ENCODE measurements at regions not wholly inside any gene's neighbourhood (a gene's known extent, or its start where the extent isn't known, plus 50 kb on each side); places are given as distances from the start of the nearest gene placed in this dataset.

DNA sequence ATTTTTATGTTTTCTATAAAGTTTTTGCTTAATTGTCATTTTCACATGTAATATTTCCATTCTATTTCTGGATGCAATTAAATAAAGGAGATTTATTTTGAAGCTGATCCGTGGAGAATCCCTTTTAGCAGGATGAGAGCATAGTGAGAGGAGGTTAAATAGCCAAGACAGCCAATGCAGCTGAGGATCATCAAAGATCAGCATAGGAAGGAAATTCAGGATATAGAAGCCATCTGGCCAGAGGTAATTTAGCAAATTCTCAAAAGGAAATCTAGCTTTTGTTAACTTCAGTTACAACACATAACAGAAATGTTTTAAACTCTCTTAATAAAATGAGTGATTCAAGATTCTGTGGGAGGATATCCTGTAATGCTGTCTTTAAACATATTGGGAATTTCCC, 122.8 kb upstream of the PDE3A start:
- no peaks in the 10 kb centered on the region for H3K36me3 ChIP-seq (ENCODE audit: control insufficient read depth in 2 of 2, insufficient read depth in 2 of 2, low read length in 2 of 2)

DNA sequence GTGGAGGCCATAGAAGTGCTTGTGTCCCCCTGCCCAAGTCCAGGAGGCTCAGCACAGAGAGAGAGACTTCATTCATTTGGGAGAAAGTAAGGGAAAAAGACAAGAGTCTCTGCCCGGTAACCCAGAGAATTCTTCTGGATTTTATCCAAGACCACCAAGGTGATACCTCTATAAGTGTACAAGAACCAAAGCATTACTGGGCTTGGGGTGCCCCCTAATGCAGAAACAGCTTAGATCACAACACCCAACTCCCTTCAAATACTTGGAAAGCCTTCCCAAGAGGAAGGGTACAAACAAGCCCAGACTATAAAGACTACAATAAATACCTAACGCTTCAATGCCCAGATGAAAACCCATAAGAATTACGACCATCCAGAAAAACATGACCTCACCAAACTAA, 119.7 kb upstream of the PDE3A start:
- no peaks in the 10 kb centered on the region for H3K36me3 ChIP-seq (ENCODE audit: control insufficient read depth in 2 of 2, insufficient read depth in 2 of 2, low read length in 2 of 2)
- H3K27ac ChIP-seq (ENCODE audit: low read length) = no peak overlapping the region
- no peak overlapping the region for H3K9ac ChIP-seq (ENCODE audit: low read length in 2 of 2)
- no peaks in the 10 kb centered on the region for H3K4me1 ChIP-seq (ENCODE audit: control insufficient read depth, insufficient read depth, low read length)
- H3K4me3 ChIP-seq (ENCODE audit: low read length in 2 of 2) = no peak overlapping the region
- H3K27me3 ChIP-seq (ENCODE audit: control insufficient read depth in 1 of 2, insufficient read depth in 2 of 2, low read length in 2 of 2) = no peaks in the 10 kb centered on the region
- H3K9me3 ChIP-seq (ENCODE audit: control insufficient read depth in 2 of 2, low read length in 2 of 2) = no peaks in the 10 kb centered on the region

More for the DNA sequence above, 122.8 kb upstream of the PDE3A start:
- Histone ChIP-seq H3K4me3 (ENCODE audit: low read length in 2 of 2) (no peak overlapping the region), H3K9ac (ENCODE audit: low read length in 2 of 2) (no peak overlapping the region), H3K27ac (ENCODE audit: low read length) (no peak overlapping the region), H3K9me3 (ENCODE audit: control insufficient read depth in 2 of 2, low read length in 2 of 2) (no peaks in the 10 kb centered on the region), H3K4me1 (ENCODE audit: control insufficient read depth, insufficient read depth, low read length) (no peaks in the 10 kb centered on the region), H3K27me3 (ENCODE audit: control insufficient read depth in 1 of 2, insufficient read depth in 2 of 2, low read length in 2 of 2) (no peaks in the 10 kb centered on the region)

DNA sequence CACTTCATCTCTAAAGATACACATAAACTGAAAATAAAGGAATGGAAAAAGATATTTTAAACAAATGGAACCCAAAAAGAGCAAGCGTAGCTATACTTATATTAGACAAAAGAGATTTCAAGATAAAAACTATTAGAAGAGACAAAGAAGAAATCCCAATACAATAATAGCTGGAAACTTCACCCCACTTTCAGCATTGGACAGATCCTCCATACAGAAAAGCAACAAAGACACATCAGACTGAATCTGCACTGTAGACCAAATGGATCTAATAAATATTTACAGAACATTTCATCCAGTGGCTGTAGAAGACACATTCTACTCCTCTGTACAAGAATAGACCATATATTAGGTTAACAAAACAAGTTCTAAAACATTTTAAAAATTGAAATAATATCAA, 117.6 kb upstream of the PDE3A start:
- Histone ChIP-seq H3K27ac (ENCODE audit: low read length) (no peak overlapping the region), H3K9me3 (ENCODE audit: control insufficient read depth in 2 of 2, low read length in 2 of 2) (no peaks in the 10 kb centered on the region), H3K9ac (ENCODE audit: low read length in 2 of 2) (no peak overlapping the region), H3K36me3 (ENCODE audit: control insufficient read depth in 2 of 2, insufficient read depth in 2 of 2, low read length in 2 of 2) (no peaks in the 10 kb centered on the region), H3K4me1 (ENCODE audit: control insufficient read depth, insufficient read depth, low read length) (no peaks in the 10 kb centered on the region), H3K27me3 (ENCODE audit: control insufficient read depth in 1 of 2, insufficient read depth in 2 of 2, low read length in 2 of 2) (no peaks in the 10 kb centered on the region), H3K4me3 (ENCODE audit: low read length in 2 of 2) (no peak overlapping the region)

DNA sequence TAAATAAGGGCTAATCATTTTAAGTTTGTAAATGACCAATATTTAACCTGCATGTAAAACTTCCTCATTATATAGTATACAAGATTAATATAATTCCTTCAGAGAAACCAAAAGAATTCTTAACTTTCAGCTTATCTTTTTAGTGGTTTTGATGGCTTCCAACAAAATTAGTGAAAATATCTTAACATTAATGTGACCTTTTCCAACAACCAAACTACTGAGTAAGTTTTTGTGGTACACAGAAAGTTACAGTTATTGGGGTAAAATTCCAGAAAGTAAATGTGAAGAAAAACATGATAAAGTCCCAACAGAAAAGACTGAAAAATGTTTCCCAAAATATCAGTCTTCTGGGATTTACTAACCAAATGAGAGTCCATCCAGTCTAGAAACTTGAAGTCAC, 111.0 kb upstream of the PDE3A start:
- no peak overlapping the region for H3K27ac ChIP-seq (ENCODE audit: low read length)
- no peak overlapping the region for H3K4me3 ChIP-seq (ENCODE audit: low read length in 2 of 2)
- H3K27me3 ChIP-seq (ENCODE audit: control insufficient read depth in 1 of 2, insufficient read depth in 2 of 2, low read length in 2 of 2) = no peaks in the 10 kb centered on the region

DNA sequence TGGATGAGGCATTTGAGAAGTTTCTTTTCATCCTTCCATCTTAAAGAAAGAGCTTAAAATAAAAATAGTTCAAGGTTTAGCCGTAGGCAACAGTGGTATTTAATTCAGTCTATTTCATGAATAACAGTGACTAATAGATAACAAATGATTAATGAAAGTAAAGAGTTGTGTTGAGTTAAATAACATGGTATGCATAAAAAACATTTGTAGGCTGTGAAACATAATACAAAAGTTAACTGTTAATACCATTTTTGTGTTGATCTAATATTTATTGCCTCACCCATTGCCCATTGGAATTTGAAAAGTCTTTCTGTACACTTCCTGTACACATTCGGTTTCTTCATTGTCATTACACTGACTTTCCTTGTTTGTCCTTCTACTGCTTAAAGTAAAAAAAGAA, 108.6 kb upstream of the PDE3A start:
- H3K9me3 ChIP-seq (ENCODE audit: control insufficient read depth in 2 of 2, low read length in 2 of 2) = no peaks in the 10 kb centered on the region
- H3K27ac ChIP-seq (ENCODE audit: low read length) = no peak overlapping the region
- H3K9ac ChIP-seq (ENCODE audit: low read length in 2 of 2) = no peak overlapping the region
- H3K27me3 ChIP-seq (ENCODE audit: control insufficient read depth in 1 of 2, insufficient read depth in 2 of 2, low read length in 2 of 2) = no peaks in the 10 kb centered on the region
- no peaks in the 10 kb centered on the region for H3K36me3 ChIP-seq (ENCODE audit: control insufficient read depth in 2 of 2, insufficient read depth in 2 of 2, low read length in 2 of 2)
- no peaks in the 10 kb centered on the region for H3K4me1 ChIP-seq (ENCODE audit: control insufficient read depth, insufficient read depth, low read length)
- no peak overlapping the region for H3K4me3 ChIP-seq (ENCODE audit: low read length in 2 of 2)

More for the DNA sequence above, 111.0 kb upstream of the PDE3A start:
- Histone ChIP-seq H3K36me3 (ENCODE audit: control insufficient read depth in 2 of 2, insufficient read depth in 2 of 2, low read length in 2 of 2) (no peaks in the 10 kb centered on the region), H3K9me3 (ENCODE audit: control insufficient read depth in 2 of 2, low read length in 2 of 2) (no peaks in the 10 kb centered on the region), H3K9ac (ENCODE audit: low read length in 2 of 2) (no peak overlapping the region), H3K4me1 (ENCODE audit: control insufficient read depth, insufficient read depth, low read length) (no peaks in the 10 kb centered on the region)

DNA sequence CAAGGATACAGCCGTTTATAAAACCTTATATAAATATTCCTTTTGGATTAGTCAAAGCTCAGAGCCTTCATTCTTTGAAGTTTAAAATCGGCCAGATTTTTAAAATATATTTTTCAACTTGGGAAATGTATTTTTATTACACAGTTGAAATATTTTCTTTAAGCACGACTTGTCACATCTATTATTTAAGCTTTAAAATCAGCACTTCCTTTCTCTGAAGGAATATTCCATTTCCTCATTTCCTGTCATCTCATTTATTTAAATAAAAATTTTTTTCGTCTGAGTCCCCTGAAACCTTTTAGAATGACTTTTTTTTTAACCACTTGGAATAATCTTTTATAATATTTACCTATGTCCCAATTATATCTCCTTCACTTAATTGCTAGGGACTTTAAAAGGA, 107.5 kb upstream of the PDE3A start:
- Histone ChIP-seq H3K4me3 (ENCODE audit: low read length in 2 of 2) (no peak overlapping the region), H3K9ac (ENCODE audit: low read length in 2 of 2) (no peak overlapping the region), H3K36me3 (ENCODE audit: control insufficient read depth in 2 of 2, insufficient read depth in 2 of 2, low read length in 2 of 2) (no peaks in the 10 kb centered on the region), H3K9me3 (ENCODE audit: control insufficient read depth in 2 of 2, low read length in 2 of 2) (no peaks in the 10 kb centered on the region), H3K27me3 (ENCODE audit: control insufficient read depth in 1 of 2, insufficient read depth in 2 of 2, low read length in 2 of 2) (no peaks in the 10 kb centered on the region), H3K27ac (ENCODE audit: low read length) (no peak overlapping the region), H3K4me1 (ENCODE audit: control insufficient read depth, insufficient read depth, low read length) (no peaks in the 10 kb centered on the region)

DNA sequence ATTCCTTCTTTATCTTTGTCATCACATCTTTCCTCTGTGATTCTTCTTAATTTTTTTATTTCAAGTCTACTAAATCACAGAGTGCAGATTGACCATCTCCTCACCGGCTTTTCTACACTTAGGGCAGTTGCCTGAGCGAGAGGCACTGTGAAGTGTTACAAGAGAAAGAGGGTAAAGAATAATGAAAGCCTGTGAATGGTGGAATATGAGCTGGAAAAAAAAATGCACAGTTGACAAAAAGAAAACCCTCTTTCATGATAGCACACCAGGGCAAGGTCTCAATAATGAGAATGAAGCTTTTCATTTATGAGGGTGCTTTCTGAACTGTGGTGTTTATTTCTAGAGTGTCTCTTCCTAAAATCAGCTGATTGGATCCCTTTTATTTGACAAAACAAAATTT, 106.2 kb upstream of the PDE3A start:
- Histone ChIP-seq H3K27ac (ENCODE audit: low read length) (no peak overlapping the region), H3K27me3 (ENCODE audit: control insufficient read depth in 1 of 2, insufficient read depth in 2 of 2, low read length in 2 of 2) (no peaks in the 10 kb centered on the region), H3K4me3 (ENCODE audit: low read length in 2 of 2) (no peak overlapping the region), H3K36me3 (ENCODE audit: control insufficient read depth in 2 of 2, insufficient read depth in 2 of 2, low read length in 2 of 2) (no peaks in the 10 kb centered on the region), H3K4me1 (ENCODE audit: control insufficient read depth, insufficient read depth, low read length) (no peaks in the 10 kb centered on the region), H3K9me3 (ENCODE audit: control insufficient read depth in 2 of 2, low read length in 2 of 2) (no peaks in the 10 kb centered on the region), H3K9ac (ENCODE audit: low read length in 2 of 2) (no peak overlapping the region)

DNA sequence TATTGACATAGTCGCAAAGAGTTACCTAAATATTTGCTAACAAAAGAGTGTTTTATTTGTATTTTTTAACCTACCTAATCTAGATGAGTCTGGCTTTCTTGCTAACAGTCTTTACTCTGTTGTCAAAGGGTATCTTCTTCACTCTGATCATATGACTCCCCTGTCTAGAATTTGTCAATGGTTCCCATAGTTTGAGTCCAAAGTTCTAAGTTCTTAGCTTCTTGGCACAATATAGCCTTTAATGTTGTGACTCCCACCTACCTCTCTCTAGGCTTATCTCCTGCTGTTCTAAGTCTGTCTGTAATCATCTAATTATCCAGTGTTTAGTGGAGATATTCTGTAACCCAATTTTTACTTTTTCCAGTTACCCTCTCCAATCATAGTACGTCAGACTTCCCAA, 104.3 kb upstream of the PDE3A start:
- Histone ChIP-seq H3K36me3 (ENCODE audit: control insufficient read depth in 2 of 2, insufficient read depth in 2 of 2, low read length in 2 of 2) (no peaks in the 10 kb centered on the region), H3K27me3 (ENCODE audit: control insufficient read depth in 1 of 2, insufficient read depth in 2 of 2, low read length in 2 of 2) (no peaks in the 10 kb centered on the region), H3K4me3 (ENCODE audit: low read length in 2 of 2) (no peak overlapping the region), H3K4me1 (ENCODE audit: control insufficient read depth, insufficient read depth, low read length) (no peaks in the 10 kb centered on the region), H3K27ac (ENCODE audit: low read length) (no peak overlapping the region), H3K9me3 (ENCODE audit: control insufficient read depth in 2 of 2, low read length in 2 of 2) (no peaks in the 10 kb centered on the region), H3K9ac (ENCODE audit: low read length in 2 of 2) (no peak overlapping the region)

DNA sequence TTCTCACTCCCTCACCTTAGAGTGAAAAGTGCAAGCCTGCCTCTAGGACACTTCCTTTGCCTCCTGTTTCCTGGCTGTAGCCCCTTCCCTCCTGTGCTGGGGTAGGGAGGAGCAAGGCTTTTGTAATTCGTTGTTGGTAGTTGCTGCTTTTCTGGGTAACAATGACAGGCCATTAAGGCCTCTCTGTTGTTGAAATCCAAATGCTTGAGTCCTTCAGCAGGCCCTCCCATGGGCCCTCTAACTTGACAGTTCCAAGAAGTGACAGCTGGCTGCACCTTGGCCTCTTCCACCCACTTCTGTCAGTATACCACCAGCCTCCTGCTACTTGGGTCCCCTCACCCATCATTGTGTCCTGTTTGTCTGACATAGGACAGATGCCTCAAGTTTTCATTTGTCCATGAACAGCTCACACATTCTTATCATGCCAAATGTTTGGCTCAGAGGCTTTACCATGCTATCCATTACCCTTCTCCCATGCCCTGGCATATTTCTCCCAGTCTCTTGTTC, 103.7 kb upstream of the PDE3A start:
- Histone ChIP-seq H3K36me3 (ENCODE audit: control insufficient read depth in 2 of 2, insufficient read depth in 2 of 2, low read length in 2 of 2) (no peaks in the 10 kb centered on the region), H3K9me3 (ENCODE audit: control insufficient read depth in 2 of 2, low read length in 2 of 2) (no peaks in the 10 kb centered on the region), H3K9ac (ENCODE audit: low read length in 2 of 2) (no peak overlapping the region), H3K4me3 (ENCODE audit: low read length in 2 of 2) (no peak overlapping the region), H3K27ac (ENCODE audit: low read length) (no peak overlapping the region), H3K27me3 (ENCODE audit: control insufficient read depth in 1 of 2, insufficient read depth in 2 of 2, low read length in 2 of 2) (no peaks in the 10 kb centered on the region), H3K4me1 (ENCODE audit: control insufficient read depth, insufficient read depth, low read length) (peaks cover 4% of the 10 kb centered on the region)

DNA sequence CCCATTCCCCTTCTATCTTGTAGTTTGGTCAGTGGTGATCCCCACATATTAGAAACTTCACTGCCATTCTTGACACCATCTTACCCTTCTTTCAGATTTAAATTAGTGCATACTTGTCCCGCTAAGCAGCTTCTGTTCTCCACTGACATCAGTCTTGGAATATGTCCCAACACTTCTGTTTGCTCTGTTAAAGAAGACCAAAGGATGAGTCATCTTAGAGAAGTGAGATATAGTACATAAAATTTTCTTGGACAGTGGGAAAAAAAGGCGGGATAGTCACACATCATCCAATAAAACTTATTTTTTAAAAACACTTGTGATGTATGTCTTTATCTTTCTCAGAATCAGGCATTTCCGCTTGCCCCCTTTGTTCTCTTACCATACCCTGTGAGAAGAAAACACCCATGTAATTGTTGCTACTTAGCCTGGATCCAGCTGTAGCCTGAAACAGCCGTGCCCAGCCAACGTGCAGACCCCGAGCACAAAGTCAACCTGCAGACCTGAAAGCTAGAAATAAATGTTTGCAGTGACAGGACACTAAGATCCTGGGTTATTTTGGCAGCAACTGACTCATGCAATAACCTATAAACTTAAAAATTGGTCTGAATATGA, 100.1 kb upstream of the PDE3A start:
- H3K9me3 ChIP-seq (ENCODE audit: control insufficient read depth in 2 of 2, low read length in 2 of 2) = no peaks in the 10 kb centered on the region
- H3K4me3 ChIP-seq (ENCODE audit: low read length in 2 of 2) = no peak overlapping the region
- no peak overlapping the region for H3K27ac ChIP-seq (ENCODE audit: low read length)
- H3K4me1 ChIP-seq (ENCODE audit: control insufficient read depth, insufficient read depth, low read length) = peaks cover 11% of the 10 kb centered on the region
- no peak overlapping the region for H3K9ac ChIP-seq (ENCODE audit: low read length in 2 of 2)
- no peaks in the 10 kb centered on the region for H3K36me3 ChIP-seq (ENCODE audit: control insufficient read depth in 2 of 2, insufficient read depth in 2 of 2, low read length in 2 of 2)
- no peaks in the 10 kb centered on the region for H3K27me3 ChIP-seq (ENCODE audit: control insufficient read depth in 1 of 2, insufficient read depth in 2 of 2, low read length in 2 of 2)

DNA sequence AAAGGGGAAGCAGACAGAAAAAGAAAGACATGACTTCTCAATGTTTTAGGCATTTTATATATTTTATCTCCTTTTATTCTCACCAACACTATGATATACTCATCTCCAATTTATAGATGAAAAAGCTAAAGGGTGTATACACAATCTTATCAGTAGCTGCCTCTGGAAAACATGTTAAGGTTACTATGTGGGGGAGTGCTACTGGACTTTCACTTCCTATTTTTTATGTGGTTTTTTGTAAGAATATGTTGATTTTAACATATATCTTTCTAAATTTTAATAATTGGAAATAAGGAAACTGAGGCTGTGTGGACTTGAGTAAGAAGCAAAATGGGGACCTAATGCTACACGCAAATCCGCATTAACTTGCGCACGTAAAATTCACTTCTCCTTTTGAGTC, 99.6 kb upstream of the PDE3A start:
- H3K27me3 ChIP-seq (ENCODE audit: control insufficient read depth in 1 of 2, insufficient read depth in 2 of 2, low read length in 2 of 2) = no peaks in the 10 kb centered on the region
- no peaks in the 10 kb centered on the region for H3K36me3 ChIP-seq (ENCODE audit: control insufficient read depth in 2 of 2, insufficient read depth in 2 of 2, low read length in 2 of 2)
- H3K9me3 ChIP-seq (ENCODE audit: control insufficient read depth in 2 of 2, low read length in 2 of 2) = no peaks in the 10 kb centered on the region
- H3K9ac ChIP-seq (ENCODE audit: low read length in 2 of 2) = no peak overlapping the region
- H3K4me3 ChIP-seq (ENCODE audit: low read length in 2 of 2) = no peak overlapping the region
- no peak overlapping the region for H3K27ac ChIP-seq (ENCODE audit: low read length)
- H3K4me1 ChIP-seq (ENCODE audit: control insufficient read depth, insufficient read depth, low read length) = peaks cover 11% of the 10 kb centered on the region
